ENCODE measurements at regions not wholly inside any gene's neighbourhood (a gene's known extent, or its start where the extent isn't known, plus 50 kb on each side); places are given as distances from the start of the nearest gene placed in this dataset.

DNA sequence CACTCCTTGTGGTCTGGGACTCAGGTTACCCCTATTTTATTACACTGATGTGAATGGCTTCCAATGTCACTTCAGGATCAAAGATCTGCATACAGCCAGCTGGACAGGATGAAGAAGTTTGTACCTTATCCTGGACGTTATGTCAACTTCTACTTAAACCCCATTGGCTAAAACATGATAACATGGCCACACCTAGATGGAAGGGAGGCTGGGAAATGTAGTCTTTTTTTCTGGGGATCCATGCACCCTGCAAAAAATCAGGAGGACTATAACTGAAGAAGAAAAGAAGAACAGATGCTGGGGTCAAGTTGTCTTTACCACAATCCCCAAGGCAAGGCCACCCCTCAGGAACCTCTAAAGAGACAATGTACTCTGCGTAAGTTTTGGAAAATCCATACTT is 459.2 kb downstream of the BCOR start:
- ChIA-PET POLR2A (ENCODE audit: unreplicated experiment) (no interaction called here), CTCF (no interaction called here)
- ATAC-seq (ENCODE audit: low read depth) (no peak), DNase-seq (no peak)
- Histone ChIP-seq H4K8ac (ENCODE audit: low read depth in 2 of 2, low read length in 2 of 2) (no peak overlapping the region), H3K79me1 (ENCODE audit: low read depth in 1 of 2, low read length in 2 of 2) (no peaks in the 10 kb centered on the region), H3K4me3 (ENCODE audit: insufficient read depth, low read depth, low read length) (no peak overlapping the region), H3K27ac (ENCODE audit: insufficient read depth, low read length) (no peak overlapping the region), H4K91ac (ENCODE audit: insufficient read depth, low read depth, low read length) (no peak overlapping the region), H4K20me1 (ENCODE audit: insufficient read depth, low read length) (no peaks in the 10 kb centered on the region), H3K36me3 (ENCODE audit: control insufficient read depth, insufficient read depth, low read length) (no peaks in the 10 kb centered on the region), H3K9ac (ENCODE audit: low read depth, low read length) (no peak overlapping the region), H3K23ac (ENCODE audit: low read depth, low read length) (no peak overlapping the region), H3K4me2 (ENCODE audit: low read depth, low read length) (no peak overlapping the region), H3K4ac (ENCODE audit: low read depth, low read length) (no peak overlapping the region), H3K9me3 (ENCODE audit: control insufficient read depth, insufficient read depth, low read length) (no peaks in the 10 kb centered on the region), H2AK9ac (replicated peaks; ENCODE audit: low read depth, low read length, poor library complexity) (no peak overlapping the region), H2BK5ac (ENCODE audit: low read depth, low read length, poor library complexity, severe bottlenecking) (no peak overlapping the region), H3K27me3 (ENCODE audit: control insufficient read depth, insufficient read depth, low read length) (peaks cover 20% of the 10 kb centered on the region), H2AK5ac (ENCODE audit: low read depth, low read length) (no peak overlapping the region), H3K14ac (replicated peaks; ENCODE audit: low read depth, low read length) (no peak overlapping the region), H4K5ac (ENCODE audit: low read depth, low read length) (no peak overlapping the region), H3K4me1 (ENCODE audit: control insufficient read depth, insufficient read depth, low read length) (no peaks in the 10 kb centered on the region), H2BK20ac (ENCODE audit: low read depth, low read length) (no peak overlapping the region), H3K9me1 (ENCODE audit: insufficient read depth, low read length) (no peaks in the 10 kb centered on the region), H3K56ac (ENCODE audit: extremely low read depth, insufficient read depth, low read length) (no peak overlapping the region), H2BK120ac (ENCODE audit: low read depth, low read length) (no peak overlapping the region), H3K18ac (ENCODE audit: low read depth, low read length) (no peak overlapping the region), H2AFZ (replicated peaks; ENCODE audit: low read length, poor library complexity) (no peak overlapping the region), H2BK15ac (ENCODE audit: low read depth, low read length) (no peak overlapping the region)
- dilution Hi-C loops (cut with HindIII; ENCODE audit: low sequenced_read_pairs, unreplicated experiment) = no loop called here
- intact Hi-C loops (cut with micrococcal nuclease) = no loop called here
- no CpG with 5 or more reads among the region's 2 CpGs for WGBS, 2 experiments (ENCODE audit: extremely low coverage in 2 of 2, insufficient read length in 1 of 2)
- TF ChIP-seq SMC3 (IDR thresholded peaks at IDR 0.05; ENCODE audit: low read depth, low read length) = no peak
- no peak for TF ChIP-seq RFX5 (IDR thresholded peaks at IDR 0.05; ENCODE audit: low read depth, low read length)
- TF ChIP-seq FOS (IDR thresholded peaks at IDR 0.05; ENCODE audit: low read depth, low read length) = no peak
- no peak for TF ChIP-seq BHLHE40 (IDR thresholded peaks at IDR 0.05; ENCODE audit: low read depth, low read length)
- TF ChIP-seq MAZ (IDR thresholded peaks at IDR 0.05; ENCODE audit: borderline replicate concordance, low read depth, low read length) = no peak
- no peak for TF ChIP-seq MAFK (IDR thresholded peaks at IDR 0.05; ENCODE audit: low read depth, low read length)
- no peak for TF ChIP-seq RAD21 (IDR thresholded peaks at IDR 0.05; ENCODE audit: low read length)
- TF ChIP-seq MXI1 (IDR thresholded peaks at IDR 0.05; ENCODE audit: borderline replicate concordance, low read depth, low read length) = no peak
- TF ChIP-seq NFE2L2 (IDR thresholded peaks at IDR 0.05; ENCODE audit: low read depth, low read length) = no peak
- TF ChIP-seq RCOR1 (IDR thresholded peaks at IDR 0.05; ENCODE audit: insufficient replicate concordance, low read length) = no peak
- no peak for TF ChIP-seq USF2 (IDR thresholded peaks at IDR 0.05; ENCODE audit: low read depth, low read length)
- TF ChIP-seq ELK1 (IDR thresholded peaks at IDR 0.05; ENCODE audit: borderline replicate concordance, low read depth, low read length) = no peak
- TF ChIP-seq CHD1 (IDR thresholded peaks at IDR 0.05; ENCODE audit: low read depth, low read length) = no peak
- TF ChIP-seq POLR2A (IDR thresholded peaks at IDR 0.05; ENCODE audit: low read depth, low read length) = no peak
- in situ Hi-C loops (cut with MboI; ENCODE audit: low sequenced_read_pairs) = no loop called here
- BruUV-seq (replicated peaks) = no TSS peak

All from IMR-90 (cell line).